ENCODE measurements at regions not wholly inside any gene's neighbourhood (a gene's known extent, or its start where the extent isn't known, plus 50 kb on each side); places are given as distances from the start of the nearest gene placed in this dataset.

- TF ChIP-seq CTCF (conservative IDR thresholded peaks at IDR 0.05 in 1 of 2, IDR thresholded peaks at IDR 0.05 in 1 of 2; ENCODE audit: extremely low read depth in 1 of 2, insufficient read depth in 1 of 2, low read depth in 1 of 2, low read length in 2 of 2) (no peak), EZH2 (IDR thresholded peaks at IDR 0.05; ENCODE audit: borderline replicate concordance, low read length) (no peak)
Observed at GRCh38 chr20:12718619-12719018, 290.2 kb upstream of the SPTLC3 start.
